GM23338 (cell line): ENCODE measurements at regions not wholly inside any gene's neighbourhood (a gene's known extent, or its start where the extent isn't known, plus 50 kb on each side); places are given as distances from the start of the nearest gene placed in this dataset.

ENCODE experiments used
- ATAC-seq: fragments of 200-7000 bp; cut with Tn5 transposase; 3 replicates; pipeline ENCODE4 v1.9.1; 2020
- DNase-seq: peaks from one replicate; pipeline ENCODE4 v3.0.0-alpha.2; 2015; ENCODE audit warnings: low spot score
- H2AFZ ChIP-seq: fragments of 200-600 bp; sonication (generic); 2 replicates; pipeline ENCODE4 v1.8.0; 2016; ENCODE audit warnings: antibody characterized with exemption, mild to moderate bottlenecking, moderate library complexity
- H3F3A ChIP-seq: fragments of 200-600 bp; sonication (generic); replicated peaks from 2 replicates; pipeline ENCODE4 v1.8.0; 2017; ENCODE audit warnings: antibody characterized with exemption, mixed run types, low read depth
- H3K27ac ChIP-seq: fragments of 200-600 bp; sonication (generic); 2 replicates; pipeline ENCODE4 v1.6.1; 2016; ENCODE audit warnings: low read depth
- H3K27me3 ChIP-seq: fragments of 200-600 bp; sonication (generic); 2 replicates; pipeline ENCODE4 v1.8.0; 2016; ENCODE audit warnings: mild to moderate bottlenecking, mixed run types, moderate library complexity; ENCODE audit not compliant: insufficient read depth
- H3K36me3 ChIP-seq: fragments of 200-600 bp; sonication (generic); 2 replicates; pipeline ENCODE4 v1.8.0; 2016; ENCODE audit warnings: mild to moderate bottlenecking; ENCODE audit not compliant: insufficient read depth
- H3K4me1 ChIP-seq: fragments of 200-600 bp; sonication (generic); 2 replicates; pipeline ENCODE4 v1.8.0; 2016; ENCODE audit warnings: mild to moderate bottlenecking, moderate library complexity; ENCODE audit not compliant: insufficient read depth
- H3K4me2 ChIP-seq: fragments of 200-600 bp; sonication (generic); 2 replicates; pipeline ENCODE4 v1.7.1; 2017; ENCODE audit warnings: mixed run types
- H3K4me3 ChIP-seq: fragments of 200-600 bp; sonication (generic); 2 replicates; pipeline ENCODE4 v1.6.1; 2016; ENCODE audit warnings: mixed run types
- H3K79me2 ChIP-seq: fragments of 200-600 bp; sonication (generic); replicated peaks from 2 replicates; pipeline ENCODE4 v1.8.0; 2017; ENCODE audit warnings: mild to moderate bottlenecking; ENCODE audit not compliant: insufficient read depth
- H3K9me2 ChIP-seq: fragments of 200-600 bp; sonication (generic); 2 replicates; pipeline ENCODE4 v1.8.0; 2017; ENCODE audit not compliant: insufficient read depth
- H4K20me1 ChIP-seq: fragments of 200-600 bp; sonication (generic); replicated peaks from 2 replicates; pipeline ENCODE4 v1.8.0; 2017; ENCODE audit warnings: mild to moderate bottlenecking; ENCODE audit not compliant: insufficient read depth
- H3K27ac Mint-ChIP-seq: 2 replicates; pipeline ENCODE4 v1.8.0; 2020; ENCODE audit warnings: inconsistent platforms, mild to moderate bottlenecking, moderate library complexity, mixed read lengths
- H3K27me3 Mint-ChIP-seq: 3 replicates; pipeline ENCODE4 v1.8.0; 2022; ENCODE audit warnings: low read depth, mild to moderate bottlenecking, moderate library complexity, mixed read lengths, inconsistent platforms; ENCODE audit not compliant: insufficient read depth, poor library complexity
- H3K36me3 Mint-ChIP-seq: 3 replicates; pipeline ENCODE4 v1.8.0; 2021; ENCODE audit warnings: low read depth, mild to moderate bottlenecking, inconsistent platforms, moderate library complexity, mixed read lengths
- H3K4me1 Mint-ChIP-seq: 3 replicates; pipeline ENCODE4 v1.8.0; 2020; ENCODE audit warnings: mild to moderate bottlenecking, inconsistent platforms, mixed read lengths
- H3K4me3 Mint-ChIP-seq: 3 replicates; pipeline ENCODE4 v1.8.0; 2021; ENCODE audit warnings: moderate library complexity, mild to moderate bottlenecking, inconsistent platforms, mixed read lengths
- H3K9me3 Mint-ChIP-seq: 3 replicates; pipeline ENCODE4 v1.8.0; 2020; ENCODE audit warnings: moderate library complexity, mild to moderate bottlenecking, inconsistent platforms, mixed read lengths
- CREB1 ChIP-seq: fragments of 250-450 bp; sonication (Bioruptor Pico); IDR thresholded peaks from 2 replicates; pipeline ENCODE4 v1.5.0; 2020; ENCODE audit warnings: low read depth, mild to moderate bottlenecking, moderate library complexity
- CTCF ChIP-seq, 2 experiments: fragments of 200-600 bp in 1 of 2; sonication (generic) in 1 of 2; conservative IDR thresholded peaks; 2 replicates each; pipeline versions ENCODE4 v1.5.1 to v1.6.1; 2016 to 2017; ENCODE audit warnings: antibody characterized with exemption in 2 of 2, low read depth in 2 of 2, mild to moderate bottlenecking in 2 of 2, moderate library complexity in 1 of 2
- ETS1 ChIP-seq: IDR thresholded peaks from 2 replicates; pipeline ENCODE4 v1.6.1; 2016; ENCODE audit warnings: antibody characterized with exemption
- EZH2 ChIP-seq: fragments of 200-600 bp; sonication (generic); IDR thresholded peaks from one replicate; pipeline ENCODE4 v1.8.0; 2017; ENCODE audit warnings: antibody characterized with exemption, mild to moderate bottlenecking, low read depth; ENCODE audit not compliant: unreplicated experiment
- EZH2phosphoT487 ChIP-seq: fragments of 200-600 bp; sonication (generic); IDR thresholded peaks from one replicate; pipeline ENCODE4 v1.8.1; 2018; ENCODE audit warnings: antibody characterized with exemption; ENCODE audit not compliant: unreplicated experiment
- JUNB ChIP-seq: IDR thresholded peaks from one replicate; pipeline ENCODE4 v1.6.1; 2016; ENCODE audit warnings: antibody characterized with exemption; ENCODE audit not compliant: unreplicated experiment
- NANOG ChIP-seq: IDR thresholded peaks from 2 replicates; pipeline ENCODE4 v1.6.1; 2016; ENCODE audit warnings: antibody characterized with exemption, borderline replicate concordance
- POLR2AphosphoS5 ChIP-seq: IDR thresholded peaks from 2 replicates; pipeline ENCODE4 v1.6.1; 2016; ENCODE audit warnings: antibody characterized with exemption, low read depth
- STAT1 ChIP-seq: IDR thresholded peaks from one replicate; pipeline ENCODE4 v1.6.1; 2016; ENCODE audit warnings: antibody characterized with exemption; ENCODE audit not compliant: unreplicated experiment
- ZNF114 ChIP-seq: fragments of 250-450 bp; sonication (Bioruptor Pico); IDR thresholded peaks from 2 replicates; pipeline ENCODE4 v1.5.0; 2020; ENCODE audit warnings: mild to moderate bottlenecking, moderate library complexity
- ZNF331 ChIP-seq: fragments of 250-450 bp; sonication (Bioruptor Pico); IDR thresholded peaks from 2 replicates; pipeline ENCODE4 v1.5.0; 2020; ENCODE audit warnings: low read depth, mild to moderate bottlenecking, moderate library complexity
- ZNF462 ChIP-seq: fragments of 250-450 bp; sonication (Bioruptor Pico); IDR thresholded peaks from 2 replicates; pipeline ENCODE4 v1.5.0; 2020; ENCODE audit warnings: mild to moderate bottlenecking, moderate library complexity
- TF ChIP-seq, protein P1 (sequence below): IDR thresholded peaks from one replicate; pipeline ENCODE4 v1.6.1; 2018; ENCODE audit warnings: antibody characterized with exemption; ENCODE audit not compliant: unreplicated experiment

- no peak for TF ChIP-seq JUNB
- TF ChIP-seq NANOG = no peak
- no peak for TF ChIP-seq CREB1 (CRISPR knock-in tag)
- TF ChIP-seq ZNF114 (CRISPR knock-in tag) = no peak
- TF ChIP-seq POLR2AphosphoS5 = no peak
- no peak for TF ChIP-seq CTCF (conservative IDR thresholded peaks at IDR 0.05; ENCODE audit: low read depth in 2 of 2)
- TF ChIP-seq ETS1 = no peak
- no peak for TF ChIP-seq EZH2
- TF ChIP-seq, protein P1, sequence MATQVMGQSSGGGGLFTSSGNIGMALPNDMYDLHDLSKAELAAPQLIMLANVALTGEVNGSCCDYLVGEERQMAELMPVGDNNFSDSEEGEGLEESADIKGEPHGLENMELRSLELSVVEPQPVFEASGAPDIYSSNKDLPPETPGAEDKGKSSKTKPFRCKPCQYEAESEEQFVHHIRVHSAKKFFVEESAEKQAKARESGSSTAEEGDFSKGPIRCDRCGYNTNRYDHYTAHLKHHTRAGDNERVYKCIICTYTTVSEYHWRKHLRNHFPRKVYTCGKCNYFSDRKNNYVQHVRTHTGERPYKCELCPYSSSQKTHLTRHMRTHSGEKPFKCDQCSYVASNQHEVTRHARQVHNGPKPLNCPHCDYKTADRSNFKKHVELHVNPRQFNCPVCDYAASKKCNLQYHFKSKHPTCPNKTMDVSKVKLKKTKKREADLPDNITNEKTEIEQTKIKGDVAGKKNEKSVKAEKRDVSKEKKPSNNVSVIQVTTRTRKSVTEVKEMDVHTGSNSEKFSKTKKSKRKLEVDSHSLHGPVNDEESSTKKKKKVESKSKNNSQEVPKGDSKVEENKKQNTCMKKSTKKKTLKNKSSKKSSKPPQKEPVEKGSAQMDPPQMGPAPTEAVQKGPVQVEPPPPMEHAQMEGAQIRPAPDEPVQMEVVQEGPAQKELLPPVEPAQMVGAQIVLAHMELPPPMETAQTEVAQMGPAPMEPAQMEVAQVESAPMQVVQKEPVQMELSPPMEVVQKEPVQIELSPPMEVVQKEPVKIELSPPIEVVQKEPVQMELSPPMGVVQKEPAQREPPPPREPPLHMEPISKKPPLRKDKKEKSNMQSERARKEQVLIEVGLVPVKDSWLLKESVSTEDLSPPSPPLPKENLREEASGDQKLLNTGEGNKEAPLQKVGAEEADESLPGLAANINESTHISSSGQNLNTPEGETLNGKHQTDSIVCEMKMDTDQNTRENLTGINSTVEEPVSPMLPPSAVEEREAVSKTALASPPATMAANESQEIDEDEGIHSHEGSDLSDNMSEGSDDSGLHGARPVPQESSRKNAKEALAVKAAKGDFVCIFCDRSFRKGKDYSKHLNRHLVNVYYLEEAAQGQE = no peak
- TF ChIP-seq ZNF462 (CRISPR knock-in tag) = no peak
- no peak for TF ChIP-seq EZH2phosphoT487
- TF ChIP-seq ZNF331 (CRISPR knock-in tag) = no peak
- TF ChIP-seq STAT1 = no peak
- no peak overlapping the region for H2AFZ ChIP-seq
- no peaks in the 10 kb centered on the region for H4K20me1 ChIP-seq
- H3K9me3 Mint-ChIP-seq = no peaks in the 10 kb centered on the region
- no peak overlapping the region for H3K4me3 Mint-ChIP-seq
- no peaks in the 10 kb centered on the region for H3K4me1 ChIP-seq
- no peaks in the 10 kb centered on the region for H3K79me2 ChIP-seq
- H3K36me3 ChIP-seq = no peaks in the 10 kb centered on the region
- H3K36me3 Mint-ChIP-seq = no peaks in the 10 kb centered on the region; the same call in 2 of the 3 replicates
- H3F3A ChIP-seq = no peaks in the 10 kb centered on the region
- no peaks in the 10 kb centered on the region for H3K27me3 Mint-ChIP-seq
- H3K27me3 ChIP-seq = no peaks in the 10 kb centered on the region
- ATAC-seq = no peak
- no peaks in the 10 kb centered on the region; the same call in none of the 2 replicates for H3K9me2 ChIP-seq
- no peak for DNase-seq
- H3K4me2 ChIP-seq = no peak overlapping the region
- no peak overlapping the region; the same call in 1 of the 2 replicates for H3K27ac Mint-ChIP-seq
- H3K4me1 Mint-ChIP-seq = no peaks in the 10 kb centered on the region; the same call in 2 of the 3 replicates
- H3K4me3 ChIP-seq = no peak overlapping the region
- H3K27ac ChIP-seq = no peak overlapping the region
Measured at GRCh38 chr1:87830432-87830978, 501.8 kb downstream of the LMO4 start.
